ENCODE measurements at regions not wholly inside any gene's neighbourhood (a gene's known extent, or its start where the extent isn't known, plus 50 kb on each side); places are given as distances from the start of the nearest gene placed in this dataset.

DNA sequence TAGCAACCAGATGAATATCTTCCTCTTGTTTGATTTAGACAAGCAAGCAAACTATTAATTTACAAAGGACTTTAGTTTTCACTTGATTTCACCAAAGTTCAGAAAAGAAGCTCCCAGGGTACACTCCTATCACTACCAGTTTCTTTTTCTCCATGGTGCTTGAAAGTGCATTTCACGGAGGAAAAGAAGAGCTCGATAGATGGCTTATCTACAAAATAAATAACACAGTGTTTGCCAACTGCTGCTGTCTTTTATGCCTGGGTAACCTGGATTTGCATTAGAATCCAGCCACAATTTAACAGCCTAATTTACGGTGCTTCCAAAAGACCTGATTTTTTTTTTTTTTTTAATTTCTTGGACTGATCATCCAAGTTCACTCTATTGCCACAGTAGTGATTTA lies 275.7 kb downstream of the GPR37 start:
- no peak overlapping the region for H3K9ac ChIP-seq
- no peaks in the 10 kb centered on the region for H3K9me2 ChIP-seq (ENCODE audit: insufficient read depth)
- no peaks in the 10 kb centered on the region for H3K9me3 ChIP-seq (ENCODE audit: low read depth)
- no peaks in the 10 kb centered on the region for H3K79me2 ChIP-seq (ENCODE audit: insufficient read depth)
- H4K20me1 ChIP-seq (ENCODE audit: insufficient read depth), result no peaks in the 10 kb centered on the region
- no peak overlapping the region for H3K4me3 ChIP-seq
- H3K36me3 ChIP-seq (ENCODE audit: low read depth), result no peaks in the 10 kb centered on the region
- H3F3A ChIP-seq (ENCODE audit: insufficient read depth), result no peaks in the 10 kb centered on the region
- no peak for DNase-seq
- no peaks in the 10 kb centered on the region for H3K4me1 ChIP-seq (ENCODE audit: insufficient read depth)
- no peak overlapping the region for H3K27ac ChIP-seq
- in situ Hi-C loops (cut with MboI), result no loop called here
- H3K27me3 ChIP-seq (replicated peaks; ENCODE audit: insufficient read depth), result no peaks in the 10 kb centered on the region
- WGBS, 2 experiments (ENCODE audit: low coverage in 1 of 2, low lambda C conversion rate in 2 of 2, missing lambda C conversion rate in 2 of 2), result 8 to 10% methylated on average over 3 of the region's 3 CpGs
- no peak overlapping the region for H3K4me2 ChIP-seq (ENCODE audit: unreplicated experiment)
- TF ChIP-seq EZH2 (IDR thresholded peaks at IDR 0.05; ENCODE audit: insufficient read depth, poor library complexity, severe bottlenecking) (no peak), EZH2phosphoT487 (IDR thresholded peaks at IDR 0.05; ENCODE audit: insufficient read depth, low read depth) (no peak)
- H2AFZ ChIP-seq, result no peak overlapping the region

DNA sequence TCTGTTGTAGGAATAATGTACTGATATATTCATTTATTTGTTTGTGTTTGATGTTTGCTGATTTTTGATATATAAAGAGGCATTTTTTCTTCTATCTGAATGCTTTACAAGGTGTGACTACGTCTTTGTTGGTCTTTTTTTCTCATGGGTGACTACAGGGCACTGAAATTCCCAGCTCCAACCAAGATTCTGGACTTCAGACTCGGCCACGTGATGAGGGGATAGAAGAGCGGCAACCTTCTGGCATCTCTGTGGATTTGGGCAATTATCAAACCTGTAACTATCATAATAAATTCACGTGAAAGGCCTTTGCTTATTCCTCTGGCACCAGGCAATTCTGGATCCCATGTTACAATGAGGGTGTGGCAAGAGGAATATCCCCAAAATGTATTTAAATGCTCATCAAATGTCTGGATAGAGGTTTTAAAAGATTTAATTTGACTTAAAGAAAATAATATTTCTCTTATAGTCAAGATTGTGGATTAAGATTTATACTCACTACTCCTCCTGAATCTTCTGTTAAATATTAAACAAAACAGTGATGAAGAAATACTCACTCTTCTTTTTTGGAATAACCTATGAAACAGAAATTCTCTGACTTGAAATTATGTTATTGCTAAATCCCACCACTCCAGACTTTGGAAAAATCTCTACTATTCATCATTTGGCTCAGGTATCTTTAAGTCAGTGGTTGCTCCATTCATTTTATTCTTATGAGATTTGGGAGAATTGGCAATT lies 276.3 kb downstream of the GPR37 start:
- H3F3A ChIP-seq (ENCODE audit: insufficient read depth), result no peaks in the 10 kb centered on the region
- no peaks in the 10 kb centered on the region for H3K79me2 ChIP-seq (ENCODE audit: insufficient read depth)
- H3K9me2 ChIP-seq (ENCODE audit: insufficient read depth), result no peaks in the 10 kb centered on the region
- H3K27ac ChIP-seq, result no peak overlapping the region
- no peak overlapping the region for H2AFZ ChIP-seq
- in situ Hi-C loops (cut with MboI), result no loop called here
- H3K4me1 ChIP-seq (ENCODE audit: insufficient read depth), result no peaks in the 10 kb centered on the region
- no peaks in the 10 kb centered on the region for H3K9me3 ChIP-seq (ENCODE audit: low read depth)
- WGBS, 2 experiments (ENCODE audit: low coverage in 1 of 2, low lambda C conversion rate in 2 of 2, missing lambda C conversion rate in 2 of 2), result 24 to 28% methylated on average over 5 of the region's 5 CpGs
- no peak for DNase-seq
- no peak for TF ChIP-seq EZH2phosphoT487 (IDR thresholded peaks at IDR 0.05; ENCODE audit: insufficient read depth, low read depth)
- TF ChIP-seq EZH2 (IDR thresholded peaks at IDR 0.05; ENCODE audit: insufficient read depth, poor library complexity, severe bottlenecking), result no peak
- H4K20me1 ChIP-seq (ENCODE audit: insufficient read depth), result no peaks in the 10 kb centered on the region
- H3K4me3 ChIP-seq, result no peak overlapping the region
- H3K9ac ChIP-seq, result no peak overlapping the region
- H3K27me3 ChIP-seq (replicated peaks; ENCODE audit: insufficient read depth), result no peaks in the 10 kb centered on the region
- no peaks in the 10 kb centered on the region for H3K36me3 ChIP-seq (ENCODE audit: low read depth)
- no peak overlapping the region for H3K4me2 ChIP-seq (ENCODE audit: unreplicated experiment)

DNA sequence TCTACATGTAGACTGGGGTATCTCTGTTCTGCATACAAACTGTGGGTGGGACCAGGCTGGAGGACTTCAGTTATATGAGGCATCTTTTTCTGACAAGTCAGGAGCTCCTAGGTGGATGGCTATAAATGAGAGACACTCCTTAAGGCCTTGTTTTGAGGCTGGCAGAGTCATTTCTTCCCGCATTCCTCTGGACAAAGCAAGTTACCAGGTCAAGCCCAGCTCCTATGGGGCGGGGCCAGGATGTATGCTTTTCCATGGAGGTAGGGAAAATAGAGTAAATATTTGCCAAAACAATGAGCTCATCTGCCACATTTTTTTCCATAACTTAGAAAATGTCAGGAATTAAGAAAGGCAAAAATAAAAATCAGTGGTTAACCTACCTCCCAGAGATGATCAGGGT lies 283.4 kb downstream of the GPR37 start:
- DNase-seq, result no peak
- Histone ChIP-seq H4K20me1 (ENCODE audit: insufficient read depth) (no peaks in the 10 kb centered on the region), H2AFZ (no peak overlapping the region), H3K27ac (no peak overlapping the region), H3K9ac (no peak overlapping the region), H3K4me2 (ENCODE audit: unreplicated experiment) (no peak overlapping the region), H3K4me1 (ENCODE audit: insufficient read depth) (no peaks in the 10 kb centered on the region), H3K27me3 (replicated peaks; ENCODE audit: insufficient read depth) (no peaks in the 10 kb centered on the region), H3K4me3 (no peak overlapping the region), H3K36me3 (ENCODE audit: low read depth) (no peaks in the 10 kb centered on the region), H3K9me2 (ENCODE audit: insufficient read depth) (no peaks in the 10 kb centered on the region), H3K9me3 (ENCODE audit: low read depth) (no peaks in the 10 kb centered on the region), H3F3A (ENCODE audit: insufficient read depth) (no peaks in the 10 kb centered on the region), H3K79me2 (ENCODE audit: insufficient read depth) (no peaks in the 10 kb centered on the region)
- TF ChIP-seq EZH2 (IDR thresholded peaks at IDR 0.05; ENCODE audit: insufficient read depth, poor library complexity, severe bottlenecking), result no peak
- no peak for TF ChIP-seq EZH2phosphoT487 (IDR thresholded peaks at IDR 0.05; ENCODE audit: insufficient read depth, low read depth)
- WGBS, 2 experiments (ENCODE audit: low coverage in 1 of 2, low lambda C conversion rate in 2 of 2, missing lambda C conversion rate in 2 of 2), result 3 to 6% methylated on average over 2 of the region's 2 CpGs
- in situ Hi-C loops (cut with MboI), result no loop called here

DNA sequence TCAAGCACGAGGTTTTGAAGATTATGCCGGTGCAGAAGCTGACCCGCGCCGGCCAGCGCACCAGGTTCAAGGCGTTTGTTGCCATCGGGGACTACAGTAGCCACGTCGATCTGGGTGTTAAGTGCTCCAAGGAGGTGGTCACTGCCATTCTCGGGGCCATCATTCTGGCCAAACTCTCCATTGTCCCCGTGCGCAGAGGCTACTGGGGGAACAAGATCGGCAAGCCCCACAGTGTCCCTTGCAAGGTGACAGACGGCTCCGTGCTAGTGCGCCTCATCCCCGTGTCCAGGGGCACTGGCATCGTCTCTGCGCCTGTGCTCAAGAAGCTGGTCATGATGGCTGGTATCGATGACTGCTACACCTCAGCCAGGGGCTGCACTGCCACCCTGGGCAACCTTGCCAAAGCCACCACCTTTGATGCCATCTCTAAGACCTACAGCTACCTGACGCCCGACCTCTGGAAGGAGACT lies 284.7 kb downstream of the GPR37 start:
- H3F3A ChIP-seq (ENCODE audit: insufficient read depth), result no peaks in the 10 kb centered on the region
- no peaks in the 10 kb centered on the region for H4K20me1 ChIP-seq (ENCODE audit: insufficient read depth)
- no peak overlapping the region for H3K9ac ChIP-seq
- H3K4me3 ChIP-seq, result no peak overlapping the region
- no peak for DNase-seq
- WGBS, 2 experiments (ENCODE audit: low coverage in 1 of 2, low lambda C conversion rate in 2 of 2, missing lambda C conversion rate in 2 of 2), result 62 to 63% methylated on average over 21 to 23 of the region's 23 CpGs
- no peaks in the 10 kb centered on the region for H3K9me2 ChIP-seq (ENCODE audit: insufficient read depth)
- no peak overlapping the region for H3K27ac ChIP-seq
- H3K79me2 ChIP-seq (ENCODE audit: insufficient read depth), result no peaks in the 10 kb centered on the region
- TF ChIP-seq EZH2phosphoT487 (IDR thresholded peaks at IDR 0.05; ENCODE audit: insufficient read depth, low read depth) (no peak), EZH2 (IDR thresholded peaks at IDR 0.05; ENCODE audit: insufficient read depth, poor library complexity, severe bottlenecking) (no peak)
- no peaks in the 10 kb centered on the region for H3K36me3 ChIP-seq (ENCODE audit: low read depth)
- H3K4me2 ChIP-seq (ENCODE audit: unreplicated experiment), result no peak overlapping the region
- H3K9me3 ChIP-seq (ENCODE audit: low read depth), result no peaks in the 10 kb centered on the region
- in situ Hi-C loops (cut with MboI), result no loop called here
- H3K27me3 ChIP-seq (replicated peaks; ENCODE audit: insufficient read depth), result no peaks in the 10 kb centered on the region
- no peaks in the 10 kb centered on the region for H3K4me1 ChIP-seq (ENCODE audit: insufficient read depth)
- H2AFZ ChIP-seq, result no peak overlapping the region

All from GM23248 (cell line).